ENCODE measurements at regions not wholly inside any gene's neighbourhood (a gene's known extent, or its start where the extent isn't known, plus 50 kb on each side); places are given as distances from the start of the nearest gene placed in this dataset.

- Mint-ChIP-seq H3K9me3 (peaks cover 1 to 16% (median 8%) of the 10 kb centered on the region in 7 donors), H3K36me3 (no peaks in the 10 kb centered on the region), H3K4me3 (no peak overlapping the region), H3K27me3 (ENCODE audit: low read depth in 3 of 3) (no peaks in the 10 kb centered on the region), H3K4me1 (no peaks in the 10 kb centered on the region), H3K27ac (no peak overlapping the region)
- 100% methylated on average over 1 of the region's 3 CpGs for WGBS (ENCODE audit: insufficient coverage)
- Histone ChIP-seq H3K27ac (ENCODE audit: low read depth in 1 of 2, low read length in 2 of 2) (no peak overlapping the region), H3K79me2 (ENCODE audit: insufficient read depth, low read length) (no peaks in the 10 kb centered on the region), H3K36me3 (replicated peaks in 1 of 2; ENCODE audit: control insufficient read depth in 1 of 2, insufficient read depth in 2 of 2, low read length in 2 of 2) (no peaks in the 10 kb centered on the region), H3K4me3 (replicated peaks in 1 of 3; ENCODE audit: low read depth in 2 of 3, low read length in 3 of 3) (no peak overlapping the region), H4K20me1 (ENCODE audit: insufficient read depth, low read length) (no peaks in the 10 kb centered on the region), H3K4me2 (replicated peaks; ENCODE audit: extremely low read depth, low read length, poor library complexity, severe bottlenecking) (no peak overlapping the region), H3K9ac (ENCODE audit: insufficient read depth, low read length, poor library complexity, severe bottlenecking) (no peak overlapping the region), H3K9me3 (replicated peaks in 1 of 2; ENCODE audit: control insufficient read depth in 1 of 2, insufficient read depth in 1 of 2, low read length in 2 of 2) (peaks cover 0 to 6% of the 10 kb centered on the region in 2 donors), H3K27me3 (ENCODE audit: control insufficient read depth in 2 of 2, insufficient read depth in 2 of 2, low read length in 2 of 2) (no peaks in the 10 kb centered on the region), H3K4me1 (ENCODE audit: control insufficient read depth in 1 of 2, insufficient read depth in 2 of 2, low read length in 2 of 2) (no peaks in the 10 kb centered on the region), H2AFZ (ENCODE audit: insufficient read depth, low read depth, low read length, poor library complexity, severe bottlenecking) (no peak overlapping the region)
- TF ChIP-seq CTCF (IDR thresholded peaks at IDR 0.05), result no peak
- intact Hi-C loops (cut with micrococcal nuclease), result no loop called here
- DNase-seq, result no peak
Measured at GRCh38 chr2:138209009-138209408, 244.7 kb downstream of the HNMT start.

GRCh38 chr2:138210487-138210886 is 246.2 kb downstream of the HNMT start:
- H3K4me3 Mint-ChIP-seq, result no peak overlapping the region
- no peak overlapping the region for H2AFZ ChIP-seq (ENCODE audit: insufficient read depth, low read depth, low read length, poor library complexity, severe bottlenecking)
- intact Hi-C loops (cut with micrococcal nuclease), result no loop called here
- no peaks in the 10 kb centered on the region for H3K27me3 Mint-ChIP-seq (ENCODE audit: low read depth in 3 of 3)
- no peaks in the 10 kb centered on the region for H3K4me1 Mint-ChIP-seq
- H4K20me1 ChIP-seq (ENCODE audit: insufficient read depth, low read length), result no peaks in the 10 kb centered on the region
- no peaks in the 10 kb centered on the region for H3K4me1 ChIP-seq (ENCODE audit: control insufficient read depth in 1 of 2, insufficient read depth in 2 of 2, low read length in 2 of 2)
- no peak for TF ChIP-seq CTCF (IDR thresholded peaks at IDR 0.05)
- no peak overlapping the region for H3K27ac Mint-ChIP-seq
- no peaks in the 10 kb centered on the region for H3K36me3 Mint-ChIP-seq
- no peaks in the 10 kb centered on the region for H3K27me3 ChIP-seq (ENCODE audit: control insufficient read depth in 2 of 2, insufficient read depth in 2 of 2, low read length in 2 of 2)
- H3K9me3 Mint-ChIP-seq, result peaks cover 0 to 9% (median 2%) of the 10 kb centered on the region in 7 donors
- H3K36me3 ChIP-seq (replicated peaks in 1 of 2; ENCODE audit: control insufficient read depth in 1 of 2, insufficient read depth in 2 of 2, low read length in 2 of 2), result no peaks in the 10 kb centered on the region
- no peak overlapping the region for H3K9ac ChIP-seq (ENCODE audit: insufficient read depth, low read length, poor library complexity, severe bottlenecking)
- no peak overlapping the region for H3K4me2 ChIP-seq (replicated peaks; ENCODE audit: extremely low read depth, low read length, poor library complexity, severe bottlenecking)
- no peaks in the 10 kb centered on the region for H3K79me2 ChIP-seq (ENCODE audit: insufficient read depth, low read length)
- no peaks in the 10 kb centered on the region for H3K9me3 ChIP-seq (replicated peaks in 1 of 2; ENCODE audit: control insufficient read depth in 1 of 2, insufficient read depth in 1 of 2, low read length in 2 of 2)
- no peak overlapping the region for H3K4me3 ChIP-seq (replicated peaks in 1 of 3; ENCODE audit: low read depth in 2 of 3, low read length in 3 of 3)
- 100% methylated on average over 1 of the region's 2 CpGs for whole genome bisulfite sequencing (ENCODE audit: insufficient coverage)
- no peak for DNase-seq
- H3K27ac ChIP-seq (ENCODE audit: low read depth in 1 of 2, low read length in 2 of 2), result no peak overlapping the region

All from CD14-positive monocyte (primary cell).